ENCODE measurements at regions not wholly inside any gene's neighbourhood (a gene's known extent, or its start where the extent isn't known, plus 50 kb on each side); places are given as distances from the start of the nearest gene placed in this dataset.

- TF ChIP-seq CTCF (IDR thresholded peaks at IDR 0.05) (no peak), POLR2A (IDR thresholded peaks at IDR 0.05) (no peak)
- Histone ChIP-seq H3K36me3 (no peaks in the 10 kb centered on the region), H3K4me1 (no peaks in the 10 kb centered on the region), H3K27me3 (no peaks in the 10 kb centered on the region), H3K27ac (no peak overlapping the region), H3K4me3 (no peak overlapping the region), H3K9me3 (no peaks in the 10 kb centered on the region)
- 94 to 96% (median 95%) methylated on average over 3 of the region's 3 CpGs for WGBS, 4 donors
- intact Hi-C loops (cut with DNase I), result no loop called here
- ATAC-seq (no peak), DNase-seq (no peak)
These were observed 152.1 kb upstream of the GRAMD2B start for GRCh38 chr5:126271141-126271540.

DNA sequence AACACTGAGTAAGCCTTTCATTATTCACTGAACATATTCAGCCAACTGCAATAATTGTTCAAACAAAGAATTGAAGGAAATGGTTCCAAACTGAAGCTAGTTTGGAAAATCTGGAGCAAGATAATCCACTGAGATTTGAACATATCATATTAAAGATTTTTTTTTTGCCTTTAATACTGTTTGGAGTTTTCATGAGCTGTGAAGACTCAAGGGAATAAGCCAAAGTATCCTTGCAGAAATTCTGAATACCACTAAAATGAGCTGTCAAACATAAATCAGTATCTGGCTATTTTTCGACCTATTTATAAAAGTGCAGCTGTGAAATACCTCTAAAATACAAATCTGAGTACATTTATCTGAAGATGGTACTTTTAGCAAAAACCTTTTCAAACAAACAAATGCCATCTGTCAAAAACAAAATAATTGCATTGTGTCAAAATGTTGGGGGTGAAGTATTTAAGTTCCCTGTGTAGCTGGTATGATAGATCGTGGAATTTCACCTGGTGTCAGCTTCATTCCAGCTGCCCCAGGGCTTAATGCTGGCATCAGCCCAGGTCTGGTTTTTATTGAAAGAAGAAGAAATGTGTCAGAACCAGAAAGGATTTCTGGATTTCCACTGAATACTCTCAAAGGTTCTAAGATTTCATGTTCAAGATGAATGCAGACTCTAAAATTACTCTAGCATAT, 149.0 kb upstream of the GRAMD2B start:
- WGBS, 4 donors, result 73 to 85% (median 78%) methylated on average over 2 of the region's 2 CpGs
- no peak for ATAC-seq
- intact Hi-C loops (cut with DNase I), result no loop called here
- Histone ChIP-seq H3K4me3 (no peak overlapping the region), H3K27ac (no peak overlapping the region), H3K4me1 (no peaks in the 10 kb centered on the region), H3K36me3 (no peaks in the 10 kb centered on the region), H3K9me3 (no peaks in the 10 kb centered on the region), H3K27me3 (no peaks in the 10 kb centered on the region)
- TF ChIP-seq CTCF (IDR thresholded peaks at IDR 0.05), result no peak
- no peak for TF ChIP-seq POLR2A (IDR thresholded peaks at IDR 0.05)
- no peak for DNase-seq

GRCh38 chr5:126274763-126275125, 148.5 kb upstream of the GRAMD2B start:
- no peak overlapping the region for H3K4me3 ChIP-seq
- TF ChIP-seq POLR2A (IDR thresholded peaks at IDR 0.05), result no peak
- no peak for TF ChIP-seq CTCF (IDR thresholded peaks at IDR 0.05)
- peaks cover 0 to 2% (median 0%) of the 10 kb centered on the region in 12 donors for H3K4me1 ChIP-seq
- H3K9me3 ChIP-seq, result no peaks in the 10 kb centered on the region
- H3K27me3 ChIP-seq, result no peaks in the 10 kb centered on the region
- 81 to 88% (median 86%) methylated on average over 3 of the region's 3 CpGs for WGBS, 4 donors
- no peaks in the 10 kb centered on the region for H3K36me3 ChIP-seq
- DNase-seq, result no peak
- H3K27ac ChIP-seq, result no peak overlapping the region
- intact Hi-C loops (cut with DNase I), result no loop called here
- ATAC-seq, result no peak

- TF ChIP-seq CTCF (IDR thresholded peaks at IDR 0.05) (no peak), POLR2A (IDR thresholded peaks at IDR 0.05) (no peak)
- no peak for DNase-seq
- peaks cover 0 to 12% (median 0%) of the 10 kb centered on the region in 12 donors for H3K4me1 ChIP-seq
- intact Hi-C loops (cut with DNase I), result no loop called here
- H3K36me3 ChIP-seq, result no peaks in the 10 kb centered on the region
- no peak for ATAC-seq
- H3K27me3 ChIP-seq, result no peaks in the 10 kb centered on the region
- H3K4me3 ChIP-seq, result no peak overlapping the region
- no peaks in the 10 kb centered on the region for H3K9me3 ChIP-seq
- no peak overlapping the region for H3K27ac ChIP-seq
These were observed 145.4 kb upstream of the GRAMD2B start for GRCh38 chr5:126277762-126278161.
